ENCODE measurements at regions not wholly inside any gene's neighbourhood (a gene's known extent, or its start where the extent isn't known, plus 50 kb on each side); places are given as distances from the start of the nearest gene placed in this dataset.

DNA sequence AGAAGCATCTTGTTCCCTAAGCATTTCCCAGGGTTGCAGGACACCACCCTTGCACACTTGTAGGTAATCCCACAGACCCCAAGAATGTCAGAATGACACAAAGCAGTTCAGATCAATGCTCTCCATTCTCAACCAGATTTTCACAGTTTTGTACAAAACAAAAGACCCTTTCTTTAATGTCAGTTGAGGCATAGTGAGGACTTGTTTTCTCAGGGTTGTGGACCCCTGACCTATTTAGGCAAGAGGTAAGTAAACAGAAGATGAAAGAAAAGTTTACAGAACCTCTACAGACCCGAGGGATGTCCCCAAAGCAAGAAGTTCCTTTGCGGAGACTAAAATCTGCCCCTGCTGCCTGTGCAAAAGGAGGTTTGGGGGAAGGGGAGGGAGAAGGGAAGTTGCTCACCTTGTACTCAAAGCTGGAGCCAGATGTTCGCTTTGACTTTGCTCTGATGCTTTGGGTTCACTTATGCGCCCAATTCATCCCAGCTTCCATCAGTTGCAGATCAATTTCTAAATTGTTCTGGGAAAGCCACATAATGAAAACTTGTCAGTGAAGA, 635.4 kb downstream of the EPHA4 start:
- H3K9me3 Mint-ChIP-seq (ENCODE audit: insufficient read depth), result no peaks in the 10 kb centered on the region
- DNase-seq (no peak), ATAC-seq (no peak)
- H3K27ac Mint-ChIP-seq, result no peak overlapping the region
- no peaks in the 10 kb centered on the region for H3K4me1 Mint-ChIP-seq (ENCODE audit: low read depth)
- ChIA-PET CTCF (no interaction called here), POLR2A (no interaction called here)
- no peaks in the 10 kb centered on the region for H3K36me3 Mint-ChIP-seq (ENCODE audit: low read depth)
- H3K4me3 Mint-ChIP-seq, result no peak overlapping the region
- no peaks in the 10 kb centered on the region for H3K27me3 Mint-ChIP-seq (ENCODE audit: low read depth)

GRCh38 chr2:220937245-220937644, 634.9 kb downstream of the EPHA4 start:
- no peak for DNase-seq
- H3K27ac Mint-ChIP-seq, result no peak overlapping the region
- ATAC-seq, result no peak
- POLR2A ChIA-PET, result no interaction called here
- H3K9me3 Mint-ChIP-seq (ENCODE audit: insufficient read depth), result no peaks in the 10 kb centered on the region
- no peaks in the 10 kb centered on the region for H3K36me3 Mint-ChIP-seq (ENCODE audit: low read depth)
- CTCF ChIA-PET, result no interaction called here
- no peak overlapping the region for H3K4me3 Mint-ChIP-seq
- no peaks in the 10 kb centered on the region for H3K4me1 Mint-ChIP-seq (ENCODE audit: low read depth)
- no peaks in the 10 kb centered on the region for H3K27me3 Mint-ChIP-seq (ENCODE audit: low read depth)

- Mint-ChIP-seq H3K27ac (no peak overlapping the region), H3K4me3 (no peak overlapping the region), H3K9me3 (ENCODE audit: insufficient read depth) (no peaks in the 10 kb centered on the region), H3K4me1 (ENCODE audit: low read depth) (no peaks in the 10 kb centered on the region), H3K27me3 (ENCODE audit: low read depth) (no peaks in the 10 kb centered on the region), H3K36me3 (ENCODE audit: low read depth) (no peaks in the 10 kb centered on the region)
- CTCF ChIA-PET, result interaction anchor here (1.3 kb wide), 1 partner anchor 12 kb away, joined by 3 read pairs; no protein-coding TSS in a partner anchor
- POLR2A ChIA-PET, result no interaction called here
- ATAC-seq, result no peak
- no peak for DNase-seq
Observed at GRCh38 chr2:220940646-220941045, 631.5 kb downstream of the EPHA4 start.

DNA sequence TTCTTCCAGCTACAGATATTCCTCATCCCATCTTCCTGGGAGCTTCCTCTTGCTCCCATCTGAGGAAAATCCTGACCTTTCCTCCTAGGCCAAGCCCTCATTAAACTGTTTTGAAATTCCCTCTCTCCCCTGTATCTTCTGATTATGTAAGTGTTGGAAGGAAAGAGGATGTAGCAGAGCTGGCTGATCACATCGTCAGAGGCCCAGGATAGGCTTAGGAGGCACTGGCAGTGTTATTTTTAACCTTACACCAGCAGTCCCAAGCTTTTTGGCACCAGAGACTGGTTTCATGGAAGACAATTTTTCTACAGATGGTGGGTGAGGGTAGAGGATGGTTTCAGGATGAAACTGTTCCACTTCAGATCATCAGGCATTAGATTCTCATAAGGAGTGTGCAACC, 630.4 kb downstream of the EPHA4 start:
- CTCF ChIA-PET, result interaction anchor here (1.3 kb wide), 1 partner anchor 11 kb away, joined by 3 read pairs; no protein-coding TSS in a partner anchor
- H3K27me3 Mint-ChIP-seq (ENCODE audit: low read depth), result no peaks in the 10 kb centered on the region
- H3K4me1 Mint-ChIP-seq (ENCODE audit: low read depth), result no peaks in the 10 kb centered on the region
- H3K9me3 Mint-ChIP-seq (ENCODE audit: insufficient read depth), result no peaks in the 10 kb centered on the region
- no peak overlapping the region for H3K4me3 Mint-ChIP-seq
- POLR2A ChIA-PET, result no interaction called here
- no peaks in the 10 kb centered on the region for H3K36me3 Mint-ChIP-seq (ENCODE audit: low read depth)
- DNase-seq (no peak), ATAC-seq (no peak)
- H3K27ac Mint-ChIP-seq, result no peak overlapping the region

DNA sequence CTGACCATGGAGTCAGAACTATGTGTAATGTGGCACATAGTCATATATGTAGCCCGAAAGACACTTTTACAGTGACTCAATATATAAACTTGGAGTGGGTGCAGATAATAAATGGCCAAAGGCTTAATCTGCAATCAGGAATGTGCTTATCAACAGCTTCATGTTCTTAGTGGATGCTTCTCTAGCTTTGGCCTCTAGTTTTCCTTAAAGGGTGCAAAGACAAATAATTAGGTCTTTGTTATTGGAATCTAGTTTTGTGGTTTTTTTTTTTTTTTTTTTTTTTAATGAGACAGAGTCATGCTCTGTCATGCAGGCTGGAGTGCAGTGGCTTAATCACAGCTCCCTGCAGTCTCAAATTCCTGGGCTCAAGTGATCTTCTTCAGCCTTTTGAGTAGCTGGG, 625.6 kb downstream of the EPHA4 start:
- no peaks in the 10 kb centered on the region for H3K4me1 Mint-ChIP-seq (ENCODE audit: low read depth)
- CTCF ChIA-PET, result no interaction called here
- DNase-seq, result no peak
- no peaks in the 10 kb centered on the region for H3K27me3 Mint-ChIP-seq (ENCODE audit: low read depth)
- H3K36me3 Mint-ChIP-seq (ENCODE audit: low read depth), result no peaks in the 10 kb centered on the region
- ATAC-seq, result no peak
- no peak overlapping the region for H3K4me3 Mint-ChIP-seq
- no peaks in the 10 kb centered on the region for H3K9me3 Mint-ChIP-seq (ENCODE audit: insufficient read depth)
- H3K27ac Mint-ChIP-seq, result no peak overlapping the region
- POLR2A ChIA-PET, result interaction anchor here (0.6 kb wide), 1 partner anchor 46 kb away, joined by 3 read pairs; no protein-coding TSS in a partner anchor

DNA sequence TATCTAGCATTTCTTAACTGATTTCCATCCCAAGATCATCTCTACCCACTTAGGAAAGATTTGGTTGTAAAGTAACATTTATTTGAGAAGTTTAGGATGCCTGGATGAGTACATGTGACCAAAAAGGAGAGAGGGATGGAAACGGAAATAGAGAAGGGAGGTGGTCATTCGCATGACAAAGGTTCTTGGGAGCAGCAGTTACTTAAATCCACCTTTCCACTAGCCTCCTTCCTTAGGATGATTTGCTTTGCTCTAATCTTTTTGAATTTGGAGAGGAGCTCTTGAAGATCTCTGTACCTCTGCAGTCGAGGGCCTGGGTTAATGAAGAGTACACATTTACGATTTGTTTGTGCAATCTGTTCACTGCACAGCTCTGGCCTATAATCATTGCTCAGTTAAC, 623.5 kb downstream of the EPHA4 start:
- no peak overlapping the region for H3K27ac Mint-ChIP-seq
- H3K4me1 Mint-ChIP-seq (ENCODE audit: low read depth), result no peaks in the 10 kb centered on the region
- no peak overlapping the region for H3K4me3 Mint-ChIP-seq
- H3K9me3 Mint-ChIP-seq (ENCODE audit: insufficient read depth), result no peaks in the 10 kb centered on the region
- POLR2A ChIA-PET, result interaction anchor here (0.7 kb wide), 1 partner anchor 43 kb away, joined by 3 read pairs; no protein-coding TSS in a partner anchor
- DNase-seq (no peak), ATAC-seq (no peak)
- CTCF ChIA-PET, result no interaction called here
- H3K27me3 Mint-ChIP-seq (ENCODE audit: low read depth), result no peaks in the 10 kb centered on the region
- no peaks in the 10 kb centered on the region for H3K36me3 Mint-ChIP-seq (ENCODE audit: low read depth)

GRCh38 chr2:220949466-220949865, 622.6 kb downstream of the EPHA4 start:
- no peak for DNase-seq

GRCh38 chr2:220955776-220956175, 616.3 kb downstream of the EPHA4 start:
- Mint-ChIP-seq H3K27ac (no peak overlapping the region), H3K4me1 (ENCODE audit: low read depth) (no peaks in the 10 kb centered on the region), H3K27me3 (ENCODE audit: low read depth) (no peaks in the 10 kb centered on the region), H3K36me3 (ENCODE audit: low read depth) (no peaks in the 10 kb centered on the region), H3K9me3 (ENCODE audit: insufficient read depth) (no peaks in the 10 kb centered on the region), H3K4me3 (no peak overlapping the region)
- ATAC-seq (no peak), DNase-seq (no peak)
- ChIA-PET POLR2A (no interaction called here), CTCF (no interaction called here)

More at GRCh38 chr2:220949466-220949865, 622.6 kb downstream of the EPHA4 start:
- Mint-ChIP-seq H3K27ac (no peak overlapping the region), H3K4me3 (no peak overlapping the region), H3K36me3 (ENCODE audit: low read depth) (no peaks in the 10 kb centered on the region), H3K9me3 (ENCODE audit: insufficient read depth) (no peaks in the 10 kb centered on the region), H3K27me3 (ENCODE audit: low read depth) (no peaks in the 10 kb centered on the region), H3K4me1 (ENCODE audit: low read depth) (no peaks in the 10 kb centered on the region)
- no peak for ATAC-seq
- ChIA-PET CTCF (no interaction called here), POLR2A (no interaction called here)

GRCh38 chr2:220956429-220956828, 615.7 kb downstream of the EPHA4 start:
- H3K4me3 Mint-ChIP-seq, result no peak overlapping the region
- CTCF ChIA-PET, result no interaction called here
- H3K4me1 Mint-ChIP-seq (ENCODE audit: low read depth), result no peaks in the 10 kb centered on the region
- H3K36me3 Mint-ChIP-seq (ENCODE audit: low read depth), result no peaks in the 10 kb centered on the region
- H3K27ac Mint-ChIP-seq, result no peak overlapping the region
- ATAC-seq, result no peak
- H3K27me3 Mint-ChIP-seq (ENCODE audit: low read depth), result no peaks in the 10 kb centered on the region
- no peak for DNase-seq
- POLR2A ChIA-PET, result no interaction called here
- H3K9me3 Mint-ChIP-seq (ENCODE audit: insufficient read depth), result no peaks in the 10 kb centered on the region

- CTCF ChIA-PET, result no interaction called here
Observed at GRCh38 chr2:220959391-220959802, 612.7 kb downstream of the EPHA4 start.

GRCh38 chr2:220961143-220961860, 610.8 kb downstream of the EPHA4 start:
- ChIA-PET POLR2A (no interaction called here), CTCF (no interaction called here)
- H3K36me3 Mint-ChIP-seq (ENCODE audit: low read depth), result no peaks in the 10 kb centered on the region
- no peaks in the 10 kb centered on the region for H3K4me1 Mint-ChIP-seq (ENCODE audit: low read depth)
- H3K27me3 Mint-ChIP-seq (ENCODE audit: low read depth), result no peaks in the 10 kb centered on the region
- no peaks in the 10 kb centered on the region for H3K9me3 Mint-ChIP-seq (ENCODE audit: insufficient read depth)
- DNase-seq (no peak), ATAC-seq (no peak)
- H3K4me3 Mint-ChIP-seq, result no peak overlapping the region
- no peak overlapping the region for H3K27ac Mint-ChIP-seq

More at GRCh38 chr2:220959391-220959802, 612.7 kb downstream of the EPHA4 start:
- Mint-ChIP-seq H3K36me3 (ENCODE audit: low read depth) (no peaks in the 10 kb centered on the region), H3K27me3 (ENCODE audit: low read depth) (no peaks in the 10 kb centered on the region), H3K9me3 (ENCODE audit: insufficient read depth) (no peaks in the 10 kb centered on the region), H3K4me3 (no peak overlapping the region), H3K27ac (no peak overlapping the region), H3K4me1 (ENCODE audit: low read depth) (no peaks in the 10 kb centered on the region)
- DNase-seq (no peak), ATAC-seq (no peak)
- POLR2A ChIA-PET, result no interaction called here

GRCh38 chr2:220962556-220962955, 609.5 kb downstream of the EPHA4 start:
- ATAC-seq (no peak), DNase-seq (no peak)
- Mint-ChIP-seq H3K4me3 (no peak overlapping the region), H3K4me1 (ENCODE audit: low read depth) (no peaks in the 10 kb centered on the region), H3K36me3 (ENCODE audit: low read depth) (no peaks in the 10 kb centered on the region), H3K27me3 (ENCODE audit: low read depth) (no peaks in the 10 kb centered on the region), H3K27ac (no peak overlapping the region), H3K9me3 (ENCODE audit: insufficient read depth) (no peaks in the 10 kb centered on the region)
- CTCF ChIA-PET, result no interaction called here
- POLR2A ChIA-PET, result no interaction called here

- no peaks in the 10 kb centered on the region for H3K27me3 Mint-ChIP-seq (ENCODE audit: low read depth)
- no peak overlapping the region for H3K27ac Mint-ChIP-seq
- H3K36me3 Mint-ChIP-seq (ENCODE audit: low read depth), result no peaks in the 10 kb centered on the region
- POLR2A ChIA-PET, result no interaction called here
- H3K4me3 Mint-ChIP-seq, result no peak overlapping the region
- no peak for DNase-seq
- ATAC-seq, result no peak
- no peaks in the 10 kb centered on the region for H3K4me1 Mint-ChIP-seq (ENCODE audit: low read depth)
- CTCF ChIA-PET, result no interaction called here
- H3K9me3 Mint-ChIP-seq (ENCODE audit: insufficient read depth), result no peaks in the 10 kb centered on the region
Observed at GRCh38 chr2:220963076-220963475, 609.0 kb downstream of the EPHA4 start.
